EL (cell line): ENCODE measurements at regions not wholly inside any gene's neighbourhood (a gene's known extent, or its start where the extent isn't known, plus 50 kb on each side); places are given as distances from the start of the nearest gene placed in this dataset.
"Not testable (repeated sequence)": the region's sequence is repeated elsewhere in the genome, so short reads cannot be mapped to it uniquely, and the experiment has no call there.

Experiments
- DNase-seq: peaks from one replicate; pipeline ENCODE4 v3.0.0-alpha.2; 2016

- DNase-seq = peak; percentile 46
Observed at GRCh38 chr5:92544036-92544435, 1037.0 kb downstream of the NR2F1-AS1 start.

DNA sequence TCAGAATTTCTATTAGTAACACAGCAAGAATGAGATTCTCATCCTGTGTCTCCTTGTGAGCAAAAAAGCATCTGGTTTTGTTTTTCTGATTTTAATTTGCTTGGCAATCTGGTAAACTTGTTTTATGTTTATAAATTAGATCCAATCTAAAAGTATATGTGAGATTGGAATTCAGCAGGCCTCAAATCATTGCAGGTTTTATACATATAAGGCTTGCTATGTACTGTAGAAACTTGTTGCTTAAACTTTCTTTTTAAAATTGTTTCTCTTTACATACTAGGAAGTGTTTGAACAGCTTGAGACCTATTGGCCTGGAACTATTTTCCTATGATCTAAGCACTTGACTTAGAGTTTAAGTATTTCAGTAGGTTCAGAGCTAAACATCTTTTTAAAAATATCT is 1037.8 kb downstream of the NR2F1-AS1 start:
- peak; percentile 15 for DNase-seq

- not testable (repeated sequence) for DNase-seq
Observed at GRCh38 chr5:92542017-92542416, 1039.0 kb downstream of the NR2F1-AS1 start.

- DNase-seq = peak; percentile 62
Observed at GRCh38 chr5:92527311-92528078, 1053.5 kb downstream of the NR2F1-AS1 start.

DNA sequence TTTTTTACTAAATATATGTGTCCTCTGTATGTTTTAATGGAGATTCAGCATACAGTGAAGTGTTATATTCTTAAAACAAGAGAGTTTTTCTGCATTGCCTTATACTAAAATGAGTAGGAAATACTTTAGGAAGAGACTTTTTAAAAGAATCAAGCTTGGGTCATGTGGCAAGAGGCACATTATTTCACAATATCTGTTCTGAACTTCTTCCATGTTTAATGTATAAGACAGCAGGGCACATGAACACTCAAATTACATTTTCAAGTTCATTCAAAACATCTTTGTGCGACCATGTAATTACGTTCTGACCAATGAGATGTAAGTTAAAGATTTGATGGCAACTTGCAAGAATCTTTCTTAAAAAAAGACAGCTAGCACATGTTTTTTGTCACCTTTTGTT is 1055.9 kb downstream of the NR2F1-AS1 start:
- no peak for DNase-seq

GRCh38 chr5:92519811-92520632 is 1061.0 kb downstream of the NR2F1-AS1 start:
- no peak for DNase-seq

DNA sequence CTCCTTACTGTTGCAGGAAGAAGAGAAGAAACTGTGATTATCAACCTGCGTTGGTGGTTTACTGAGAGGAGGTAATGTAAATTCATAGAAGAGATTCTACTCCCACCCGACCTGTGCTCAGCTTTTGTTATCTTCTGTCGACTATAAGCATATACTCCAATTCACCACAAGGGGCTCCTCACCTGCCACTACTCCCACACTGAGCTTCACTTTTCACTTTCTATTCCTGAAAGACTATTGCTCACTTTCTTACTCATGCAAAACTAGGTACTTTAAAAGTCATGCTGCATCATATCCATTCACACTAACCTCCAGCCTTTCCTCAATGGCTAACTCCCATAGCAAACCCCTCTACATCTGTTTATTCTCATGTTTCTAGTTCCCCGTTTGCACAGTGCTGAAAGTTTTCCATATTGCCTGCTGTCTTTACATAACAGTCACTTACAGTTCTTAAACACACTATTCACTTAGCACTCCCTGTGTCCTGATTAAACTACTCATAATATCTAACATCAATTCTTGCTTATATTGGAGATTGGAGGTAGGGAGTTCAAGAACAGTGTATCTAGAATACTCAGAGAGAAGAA is 1062.6 kb downstream of the NR2F1-AS1 start:
- DNase-seq = peak; percentile 58

GRCh38 chr5:92514896-92515295 is 1066.1 kb downstream of the NR2F1-AS1 start:
- DNase-seq = peak; percentile 24

GRCh38 chr5:92513067-92513466 is 1068.0 kb downstream of the NR2F1-AS1 start:
- DNase-seq = no peak

GRCh38 chr5:92508271-92508670 is 1072.7 kb downstream of the NR2F1-AS1 start:
- DNase-seq = no peak

GRCh38 chr5:92505925-92506324 is 1075.1 kb downstream of the NR2F1-AS1 start:
- DNase-seq = no peak

DNA sequence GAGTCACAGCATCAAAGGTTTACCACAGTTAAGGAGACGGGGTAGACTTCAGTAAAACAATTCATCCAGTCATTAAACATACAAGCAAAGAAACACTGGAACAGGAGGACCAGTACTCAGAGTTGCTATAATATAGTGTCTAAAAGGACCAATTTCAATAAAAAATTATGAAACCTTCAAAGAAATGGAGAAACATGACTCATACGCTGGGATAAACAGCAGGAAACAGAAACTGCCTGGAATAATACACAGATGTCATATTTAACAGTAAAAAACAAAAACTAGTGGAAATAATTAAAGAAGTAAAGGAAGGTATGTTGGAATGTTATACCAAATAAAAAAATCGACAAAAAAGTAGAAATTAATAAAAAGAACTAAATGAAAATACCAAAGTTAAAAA is 1075.9 kb downstream of the NR2F1-AS1 start:
- DNase-seq = peak; percentile 17

DNA sequence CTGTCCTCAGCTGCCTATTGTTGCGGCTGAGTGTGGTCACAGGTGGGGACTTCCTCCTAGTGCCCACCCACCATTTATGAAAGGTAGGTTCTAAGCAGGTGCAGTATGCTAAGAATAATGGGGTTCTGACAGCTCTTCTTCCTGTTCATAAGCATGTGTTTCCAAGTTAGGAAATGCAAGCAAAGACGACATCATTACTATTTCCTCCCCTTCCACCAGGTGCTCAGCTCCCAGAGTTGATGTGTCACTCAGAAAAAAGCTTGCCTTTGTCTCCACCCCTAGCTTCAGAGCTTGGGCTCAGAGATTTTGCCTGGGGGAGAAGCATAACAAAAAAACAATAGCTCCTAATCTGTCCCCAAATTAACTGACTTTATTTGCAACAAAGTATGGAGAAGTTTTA is 1076.7 kb downstream of the NR2F1-AS1 start:
- no peak for DNase-seq

GRCh38 chr5:92500752-92501151 is 1080.3 kb downstream of the NR2F1-AS1 start:
- no peak for DNase-seq

DNA sequence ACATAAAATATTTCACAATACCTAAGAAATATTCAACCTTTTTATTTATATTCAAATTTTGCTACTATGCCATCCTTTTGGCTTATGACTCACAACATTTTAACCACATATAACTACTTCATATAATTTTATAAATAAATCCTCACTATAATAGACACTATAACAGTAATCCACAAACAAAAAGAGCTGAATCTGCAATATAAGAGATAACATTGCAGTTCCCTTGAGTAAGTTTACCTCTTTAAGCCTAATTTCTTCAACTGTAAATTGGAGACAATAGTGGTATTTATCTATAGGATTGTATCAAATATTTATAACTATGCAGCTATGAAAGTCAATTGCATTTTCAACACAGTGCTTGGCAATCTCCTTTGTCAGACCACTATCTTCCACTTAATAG is 1084.5 kb downstream of the NR2F1-AS1 start:
- no peak for DNase-seq

GRCh38 chr5:92494508-92494907 is 1086.5 kb downstream of the NR2F1-AS1 start:
- DNase-seq = no peak

GRCh38 chr5:92492908-92493307 is 1088.1 kb downstream of the NR2F1-AS1 start:
- DNase-seq = no peak

DNA sequence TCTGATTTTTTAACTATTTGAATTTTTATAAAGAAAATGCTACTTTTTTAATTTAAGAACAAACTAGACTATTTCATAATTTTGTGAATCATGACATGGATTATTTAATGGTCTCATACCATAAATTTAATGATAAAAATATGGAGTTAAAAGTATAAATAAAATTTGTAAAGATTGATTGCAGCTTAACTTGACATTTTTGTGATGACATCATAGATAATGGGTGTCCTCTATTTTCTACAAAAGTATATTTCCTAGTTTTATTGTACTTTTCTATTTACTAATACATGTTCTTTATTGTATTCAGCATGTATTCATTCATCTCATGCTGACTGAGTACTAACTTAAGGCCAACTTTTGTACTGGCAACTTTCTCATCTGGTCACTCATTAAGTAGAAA is 1096.5 kb downstream of the NR2F1-AS1 start:
- DNase-seq = no peak

DNA sequence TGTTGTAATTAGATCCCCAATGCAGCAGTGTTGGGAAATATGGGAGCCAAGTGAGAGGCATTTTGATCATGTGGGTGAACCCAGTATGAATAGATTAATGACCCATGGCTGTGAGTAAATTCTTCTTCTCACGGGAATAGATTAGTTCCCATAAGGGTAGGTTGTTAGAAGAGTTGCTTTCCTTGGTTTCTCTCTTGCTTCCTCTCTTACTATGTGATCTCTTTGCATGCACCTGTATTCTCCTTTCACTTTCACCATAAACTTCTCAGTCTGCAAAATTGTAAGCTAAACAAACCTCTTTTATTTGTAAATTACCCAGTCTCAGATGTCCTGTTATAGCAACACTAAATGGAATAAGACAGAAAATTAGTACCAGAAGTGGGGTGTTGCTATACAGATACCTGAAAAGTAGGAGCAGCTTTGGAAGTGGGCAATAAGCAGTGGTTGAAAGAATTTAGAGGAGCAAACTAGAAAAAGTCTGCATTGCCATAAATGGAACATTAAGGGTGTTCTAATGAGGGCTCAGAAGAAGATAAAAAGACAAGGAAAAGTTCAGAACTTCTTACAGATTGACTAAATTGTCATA is 1090.0 kb upstream of the ARRDC3 start:
- no peak for DNase-seq

DNA sequence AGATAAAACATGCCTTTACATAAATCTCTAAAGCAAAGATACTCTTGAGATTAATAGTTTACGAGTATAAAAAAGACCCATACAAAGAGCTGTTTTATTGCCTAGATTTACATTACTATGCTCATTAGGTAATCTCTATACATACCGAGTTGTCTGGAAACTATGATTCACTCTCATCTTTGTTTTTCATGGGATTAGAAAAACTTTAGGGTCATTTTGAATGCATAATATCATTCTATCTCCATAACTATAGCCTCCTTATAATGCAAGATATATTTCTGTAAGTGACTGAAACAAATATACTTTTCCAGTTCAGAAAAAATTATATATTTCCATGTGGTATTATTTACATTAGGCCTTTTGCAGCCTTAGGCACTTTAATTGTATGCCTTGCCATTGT is 1088.7 kb upstream of the ARRDC3 start:
- DNase-seq = no peak

DNA sequence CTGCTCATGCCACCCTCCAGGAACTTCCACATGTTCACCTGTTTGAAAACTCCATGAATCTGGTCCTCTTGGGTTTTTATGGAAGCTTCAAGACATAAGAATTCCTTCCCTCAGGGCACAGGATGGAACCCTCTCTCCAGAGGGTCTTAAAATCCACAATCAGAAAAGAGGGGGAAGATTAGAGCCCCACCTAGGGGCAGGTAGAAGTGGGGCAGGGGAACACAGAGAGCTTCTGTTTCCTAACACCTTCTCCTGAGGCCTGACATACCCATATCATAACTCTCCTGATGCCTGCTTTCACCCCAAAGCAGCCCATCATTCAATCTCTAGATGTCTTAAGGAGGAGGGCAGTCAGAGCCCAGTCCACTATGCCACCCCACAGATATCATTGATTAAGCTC is 1087.7 kb upstream of the ARRDC3 start:
- DNase-seq = no peak

DNA sequence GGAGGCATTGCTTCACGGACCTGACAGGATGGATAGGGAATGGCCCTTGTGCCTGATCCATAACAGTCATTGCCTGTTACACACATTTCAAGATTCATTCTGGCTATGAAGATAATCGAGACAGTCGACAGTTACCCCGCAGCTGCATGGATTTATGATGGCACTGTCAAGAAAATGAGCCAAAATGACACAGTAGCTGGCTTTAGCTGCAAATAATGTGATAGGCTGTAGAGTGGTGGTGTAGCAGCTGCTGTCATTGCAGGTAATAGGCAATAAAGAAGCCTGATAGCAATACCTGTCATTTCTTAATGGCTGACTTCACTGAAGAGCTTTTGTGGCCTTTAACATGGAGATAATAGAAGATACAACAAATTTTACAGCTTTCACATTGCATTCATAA is 1085.2 kb upstream of the ARRDC3 start:
- DNase-seq = no peak

DNA sequence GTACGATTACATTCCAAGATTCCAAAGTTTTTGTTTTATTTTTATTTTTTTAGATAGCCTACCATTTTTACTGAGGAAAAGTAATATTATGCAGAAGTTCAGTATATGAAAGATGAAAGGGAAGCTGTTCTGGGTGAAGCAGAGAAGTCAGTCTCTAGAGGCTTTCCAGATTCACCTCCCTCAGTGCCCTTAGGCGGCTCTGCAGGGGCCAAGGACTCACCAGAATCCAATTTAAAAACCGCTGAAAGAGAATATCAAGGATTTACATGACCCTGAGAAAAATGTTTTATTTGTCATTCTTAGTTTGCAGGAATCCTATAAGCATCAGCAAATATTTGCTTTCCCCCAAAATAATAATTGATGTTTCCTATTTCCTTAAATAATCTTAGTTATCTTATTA is 1084.6 kb upstream of the ARRDC3 start:
- no peak for DNase-seq

- DNase-seq = no peak
Observed at GRCh38 chr5:92460505-92460904, 1077.4 kb upstream of the ARRDC3 start.
